WTC11 (cell line): ENCODE measurements at regions not wholly inside any gene's neighbourhood (a gene's known extent, or its start where the extent isn't known, plus 50 kb on each side); places are given as distances from the start of the nearest gene placed in this dataset.

ENCODE experiments used
- ATAC-seq: fragments of 200-7000 bp; cut with Tn5 transposase; 2 replicates; pipeline ENCODE4 v1.10.0; 2021; ENCODE audit warnings: mild to moderate bottlenecking, moderate library complexity
- CTCF ChIA-PET: fragments of 300-600 bp; sonication (Branson Sonifier 250); formaldehyde crosslinking; loops from one replicate; lab custom pipeline; 2021; ENCODE audit warnings: antibody characterized with exemption; lab: Charles Lee
- POLR2A ChIA-PET: fragments of 350-600 bp; sonication (Branson Sonifier 250); formaldehyde crosslinking; loops from one replicate; lab custom pipeline; 2021; ENCODE audit warnings: antibody characterized with exemption; lab: Charles Lee
- DNase-seq: peaks from one replicate; pipeline ENCODE4 v3.0.0; 2021; ENCODE audit warnings: low spot score
- H3K27ac Mint-ChIP-seq: 2 replicates; pipeline ENCODE4 v1.8.0; 2021; ENCODE audit warnings: mixed read lengths
- H3K27me3 Mint-ChIP-seq: 2 replicates; pipeline ENCODE4 v1.8.0; 2021; ENCODE audit warnings: low read depth, mild to moderate bottlenecking, moderate library complexity, mixed read lengths
- H3K36me3 Mint-ChIP-seq: 2 replicates; pipeline ENCODE4 v1.8.0; 2021; ENCODE audit warnings: mixed read lengths
- H3K4me1 Mint-ChIP-seq: 2 replicates; pipeline ENCODE4 v1.8.0; 2022; ENCODE audit warnings: mixed read lengths
- H3K4me3 Mint-ChIP-seq: 2 replicates; pipeline ENCODE4 v1.8.0; 2021; ENCODE audit warnings: mild to moderate bottlenecking, moderate library complexity, mixed read lengths
- H3K9me3 Mint-ChIP-seq: 2 replicates; pipeline ENCODE4 v1.8.0; 2021; ENCODE audit warnings: mixed read lengths
- ATF1 ChIP-seq: sonication (generic); formaldehyde crosslinking; IDR thresholded peaks from 2 replicates; pipeline ENCODE4 v1.8.1; 2023; ENCODE audit warnings: mild to moderate bottlenecking, moderate library complexity, missing genetic modification reagents
- CREB1 ChIP-seq: sonication (generic); formaldehyde crosslinking; IDR thresholded peaks from 2 replicates; pipeline ENCODE4 v1.8.0; 2023; ENCODE audit warnings: mild to moderate bottlenecking, missing genetic modification reagents
- E2F1 ChIP-seq: sonication (generic); formaldehyde crosslinking; IDR thresholded peaks from 2 replicates; pipeline ENCODE4 v1.8.0; 2022; ENCODE audit warnings: mild to moderate bottlenecking, missing genetic modification reagents
- FOXJ3 ChIP-seq: sonication (generic); formaldehyde crosslinking; IDR thresholded peaks from 2 replicates; pipeline ENCODE4 v1.9.0; 2021; ENCODE audit warnings: missing genetic modification reagents, mild to moderate bottlenecking, borderline replicate concordance
- FOXK1 ChIP-seq: sonication (generic); formaldehyde crosslinking; IDR thresholded peaks from 2 replicates; pipeline ENCODE4 v1.8.0; 2022; ENCODE audit warnings: mild to moderate bottlenecking, moderate library complexity, missing genetic modification reagents
- GABPB1 ChIP-seq: sonication (generic); formaldehyde crosslinking; IDR thresholded peaks from 2 replicates; pipeline ENCODE4 v1.8.1; 2023; ENCODE audit warnings: mild to moderate bottlenecking, missing genetic modification reagents
- HMGA2 ChIP-seq: fragments of 250-450 bp; sonication (Bioruptor Pico); IDR thresholded peaks from 2 replicates; pipeline ENCODE4 v1.4.0; 2021; ENCODE audit warnings: mild to moderate bottlenecking, moderate library complexity
- NFATC4 ChIP-seq: fragments of 250-450 bp; sonication (Bioruptor Pico); IDR thresholded peaks from 2 replicates; pipeline ENCODE4 v1.9.0; 2021; ENCODE audit warnings: mild to moderate bottlenecking
- RELA ChIP-seq: sonication (generic); formaldehyde crosslinking; IDR thresholded peaks from 2 replicates; pipeline ENCODE4 v1.8.1; 2022; ENCODE audit warnings: missing genetic modification reagents, mild to moderate bottlenecking, borderline replicate concordance
- ZNF138 ChIP-seq: sonication (generic); formaldehyde crosslinking; conservative IDR thresholded peaks from 2 replicates; pipeline ENCODE4 v1.8.1; 2022; ENCODE audit warnings: mild to moderate bottlenecking, moderate library complexity, missing genetic modification reagents
- TF ChIP-seq, protein P1 (sequence below): sonication (generic); formaldehyde crosslinking; IDR thresholded peaks from 2 replicates; pipeline ENCODE4 v1.8.0; 2022; ENCODE audit warnings: mild to moderate bottlenecking, missing genetic modification reagents
- TF ChIP-seq, protein P2 (sequence below): fragments of 250-450 bp; sonication (Bioruptor Pico); IDR thresholded peaks from 2 replicates; pipeline ENCODE4 v1.9.0; 2021; ENCODE audit warnings: mild to moderate bottlenecking
- TF ChIP-seq, protein P3 (sequence below): fragments of 250-450 bp; sonication (Bioruptor Pico); IDR thresholded peaks from 2 replicates; pipeline ENCODE4 v1.8.0; 2021; ENCODE audit warnings: mild to moderate bottlenecking
- TF ChIP-seq, protein P4 (sequence below): sonication (generic); formaldehyde crosslinking; IDR thresholded peaks from 2 replicates; pipeline ENCODE4 v1.8.1; 2022; ENCODE audit warnings: missing genetic modification reagents, borderline replicate concordance
- TF ChIP-seq, protein P5 (sequence below): fragments of 250-450 bp; sonication (Bioruptor Pico); IDR thresholded peaks from 2 replicates; pipeline ENCODE4 v1.9.0; 2021; ENCODE audit warnings: moderate library complexity, mild to moderate bottlenecking, inconsistent platforms, borderline replicate concordance
- TF ChIP-seq, protein P6 (sequence below): sonication (generic); formaldehyde crosslinking; IDR thresholded peaks from 2 replicates; pipeline ENCODE4 v1.8.0; 2022; ENCODE audit warnings: missing genetic modification reagents

GRCh38 chr3:16059711-16060357 lies 114.6 kb upstream of the GALNT15 start (continued):
- TF ChIP-seq E2F1 (CRISPR knock-in tag): no peak
- TF ChIP-seq, protein P1, sequence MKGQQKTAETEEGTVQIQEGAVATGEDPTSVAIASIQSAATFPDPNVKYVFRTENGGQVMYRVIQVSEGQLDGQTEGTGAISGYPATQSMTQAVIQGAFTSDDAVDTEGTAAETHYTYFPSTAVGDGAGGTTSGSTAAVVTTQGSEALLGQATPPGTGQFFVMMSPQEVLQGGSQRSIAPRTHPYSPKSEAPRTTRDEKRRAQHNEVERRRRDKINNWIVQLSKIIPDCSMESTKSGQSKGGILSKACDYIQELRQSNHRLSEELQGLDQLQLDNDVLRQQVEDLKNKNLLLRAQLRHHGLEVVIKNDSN (CRISPR knock-in tag): no peak
- no peak for TF ChIP-seq FOXJ3
- TF ChIP-seq, protein P2, sequence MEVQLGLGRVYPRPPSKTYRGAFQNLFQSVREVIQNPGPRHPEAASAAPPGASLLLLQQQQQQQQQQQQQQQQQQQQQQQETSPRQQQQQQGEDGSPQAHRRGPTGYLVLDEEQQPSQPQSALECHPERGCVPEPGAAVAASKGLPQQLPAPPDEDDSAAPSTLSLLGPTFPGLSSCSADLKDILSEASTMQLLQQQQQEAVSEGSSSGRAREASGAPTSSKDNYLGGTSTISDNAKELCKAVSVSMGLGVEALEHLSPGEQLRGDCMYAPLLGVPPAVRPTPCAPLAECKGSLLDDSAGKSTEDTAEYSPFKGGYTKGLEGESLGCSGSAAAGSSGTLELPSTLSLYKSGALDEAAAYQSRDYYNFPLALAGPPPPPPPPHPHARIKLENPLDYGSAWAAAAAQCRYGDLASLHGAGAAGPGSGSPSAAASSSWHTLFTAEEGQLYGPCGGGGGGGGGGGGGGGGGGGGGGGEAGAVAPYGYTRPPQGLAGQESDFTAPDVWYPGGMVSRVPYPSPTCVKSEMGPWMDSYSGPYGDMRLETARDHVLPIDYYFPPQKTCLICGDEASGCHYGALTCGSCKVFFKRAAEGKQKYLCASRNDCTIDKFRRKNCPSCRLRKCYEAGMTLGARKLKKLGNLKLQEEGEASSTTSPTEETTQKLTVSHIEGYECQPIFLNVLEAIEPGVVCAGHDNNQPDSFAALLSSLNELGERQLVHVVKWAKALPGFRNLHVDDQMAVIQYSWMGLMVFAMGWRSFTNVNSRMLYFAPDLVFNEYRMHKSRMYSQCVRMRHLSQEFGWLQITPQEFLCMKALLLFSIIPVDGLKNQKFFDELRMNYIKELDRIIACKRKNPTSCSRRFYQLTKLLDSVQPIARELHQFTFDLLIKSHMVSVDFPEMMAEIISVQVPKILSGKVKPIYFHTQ: no peak
- TF ChIP-seq, all 79 proteins: peak for 0

DNA sequence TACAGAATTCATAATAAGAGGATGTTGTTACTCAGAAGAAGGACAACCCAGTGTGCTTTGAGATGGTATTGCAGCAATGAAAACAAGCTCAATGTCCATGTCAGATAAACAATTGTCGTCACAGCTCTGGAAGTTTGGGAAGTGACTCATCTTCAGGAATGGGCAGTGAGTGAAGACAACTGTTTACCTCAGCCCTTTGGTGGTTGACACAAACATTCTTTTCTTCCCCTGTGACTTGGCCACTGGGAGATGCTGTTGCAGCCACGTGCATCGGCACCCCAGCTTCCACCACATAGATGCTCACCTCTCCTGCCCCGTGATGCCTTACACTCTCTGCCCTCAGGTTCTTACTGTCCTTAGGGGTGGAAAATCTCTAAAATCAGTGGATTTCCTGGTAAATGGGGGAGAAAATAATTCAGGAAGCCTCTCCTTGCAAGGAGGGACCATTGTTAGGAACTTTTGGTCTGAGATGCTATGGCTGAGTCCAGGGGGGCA lies 114.1 kb upstream of the GALNT15 start:
- no peak overlapping the region for H3K27ac Mint-ChIP-seq
- TF ChIP-seq GABPB1 (CRISPR knock-in tag) (peak; percentile 85), ZNF138 (CRISPR knock-in tag) (no peak)
- TF ChIP-seq, all 79 proteins: peak for 1
- Mint-ChIP-seq H3K4me3 (no peak overlapping the region), H3K36me3 (no peaks in the 10 kb centered on the region), H3K9me3 (no peaks in the 10 kb centered on the region; the same call in 1 of the 2 replicates), H3K27me3 (peaks cover 4% of the 10 kb centered on the region; the same call in 1 of the 2 replicates), H3K4me1 (peaks cover 4% of the 10 kb centered on the region)
- DNase-seq: no peak
- peak; percentile 43 for ATAC-seq
- ChIA-PET CTCF (interaction anchor here (1.7 kb wide), 1 partner anchor 118 kb away, joined by 10 read pairs; no protein-coding TSS in a partner anchor), POLR2A (interaction anchor here (0.6 kb wide), 1 partner anchor 60 kb away, joined by 3 read pairs; no protein-coding TSS in a partner anchor)

- ATAC-seq: no peak
- H3K36me3 Mint-ChIP-seq: no peaks in the 10 kb centered on the region
- no peaks in the 10 kb centered on the region; the same call in 1 of the 2 replicates for H3K9me3 Mint-ChIP-seq
- DNase-seq: no peak
- H3K4me3 Mint-ChIP-seq: no peak overlapping the region
- ChIA-PET POLR2A (interaction anchor here (0.6 kb wide), 1 partner anchor 60 kb away, joined by 3 read pairs; no protein-coding TSS in a partner anchor), CTCF (interaction anchor here (1.7 kb wide), 1 partner anchor 117 kb away, joined by 10 read pairs; no protein-coding TSS in a partner anchor)
- peaks cover 4% of the 10 kb centered on the region; the same call in 1 of the 2 replicates for H3K27me3 Mint-ChIP-seq
- no peak overlapping the region for H3K27ac Mint-ChIP-seq
- H3K4me1 Mint-ChIP-seq: no peaks in the 10 kb centered on the region
- no peak for TF ChIP-seq CREB1 (CRISPR knock-in tag)
Measured at GRCh38 chr3:16060945-16061344, 113.5 kb upstream of the GALNT15 start.

- ChIA-PET CTCF (interaction anchor here (1.7 kb wide), 1 partner anchor 117 kb away, joined by 10 read pairs; no protein-coding TSS in a partner anchor), POLR2A (no interaction called here)
- Mint-ChIP-seq H3K27me3 (peaks cover 4% of the 10 kb centered on the region; the same call in 1 of the 2 replicates), H3K4me1 (no peaks in the 10 kb centered on the region), H3K36me3 (no peaks in the 10 kb centered on the region), H3K4me3 (no peak overlapping the region), H3K9me3 (no peaks in the 10 kb centered on the region; the same call in 1 of the 2 replicates), H3K27ac (no peak overlapping the region)
- no peak for DNase-seq
- no peak for ATAC-seq
- TF ChIP-seq HMGA2 (CRISPR knock-in tag) (no peak), ATF1 (no peak), RELA (CRISPR knock-in tag) (no peak), FOXK1 (CRISPR knock-in tag) (no peak), NFATC4 (CRISPR knock-in tag) (no peak)
- TF ChIP-seq, protein P3, sequence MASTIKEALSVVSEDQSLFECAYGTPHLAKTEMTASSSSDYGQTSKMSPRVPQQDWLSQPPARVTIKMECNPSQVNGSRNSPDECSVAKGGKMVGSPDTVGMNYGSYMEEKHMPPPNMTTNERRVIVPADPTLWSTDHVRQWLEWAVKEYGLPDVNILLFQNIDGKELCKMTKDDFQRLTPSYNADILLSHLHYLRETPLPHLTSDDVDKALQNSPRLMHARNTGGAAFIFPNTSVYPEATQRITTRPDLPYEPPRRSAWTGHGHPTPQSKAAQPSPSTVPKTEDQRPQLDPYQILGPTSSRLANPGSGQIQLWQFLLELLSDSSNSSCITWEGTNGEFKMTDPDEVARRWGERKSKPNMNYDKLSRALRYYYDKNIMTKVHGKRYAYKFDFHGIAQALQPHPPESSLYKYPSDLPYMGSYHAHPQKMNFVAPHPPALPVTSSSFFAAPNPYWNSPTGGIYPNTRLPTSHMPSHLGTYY (CRISPR knock-in tag): no peak
- TF ChIP-seq, protein P4, sequence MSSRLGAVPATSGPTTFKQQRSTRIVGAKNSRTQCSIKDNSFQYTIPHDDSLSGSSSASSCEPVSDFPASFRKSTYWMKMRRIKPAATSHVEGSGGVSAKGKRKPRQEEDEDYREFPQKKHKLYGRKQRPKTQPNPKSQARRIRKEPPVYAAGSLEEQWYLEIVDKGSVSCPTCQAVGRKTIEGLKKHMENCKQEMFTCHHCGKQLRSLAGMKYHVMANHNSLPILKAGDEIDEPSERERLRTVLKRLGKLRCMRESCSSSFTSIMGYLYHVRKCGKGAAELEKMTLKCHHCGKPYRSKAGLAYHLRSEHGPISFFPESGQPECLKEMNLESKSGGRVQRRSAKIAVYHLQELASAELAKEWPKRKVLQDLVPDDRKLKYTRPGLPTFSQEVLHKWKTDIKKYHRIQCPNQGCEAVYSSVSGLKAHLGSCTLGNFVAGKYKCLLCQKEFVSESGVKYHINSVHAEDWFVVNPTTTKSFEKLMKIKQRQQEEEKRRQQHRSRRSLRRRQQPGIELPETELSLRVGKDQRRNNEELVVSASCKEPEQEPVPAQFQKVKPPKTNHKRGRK (CRISPR knock-in tag): no peak
- TF ChIP-seq, protein P5, sequence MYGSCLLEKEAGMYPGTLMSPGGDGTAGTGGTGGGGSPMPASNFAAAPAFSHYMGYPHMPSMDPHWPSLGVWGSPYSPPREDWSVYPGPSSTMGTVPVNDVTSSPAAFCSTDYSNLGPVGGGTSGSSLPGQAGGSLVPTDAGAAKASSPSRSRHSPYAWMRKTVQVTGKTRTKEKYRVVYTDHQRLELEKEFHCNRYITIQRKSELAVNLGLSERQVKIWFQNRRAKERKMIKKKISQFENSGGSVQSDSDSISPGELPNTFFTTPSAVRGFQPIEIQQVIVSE: no peak
- TF ChIP-seq, protein P6, sequence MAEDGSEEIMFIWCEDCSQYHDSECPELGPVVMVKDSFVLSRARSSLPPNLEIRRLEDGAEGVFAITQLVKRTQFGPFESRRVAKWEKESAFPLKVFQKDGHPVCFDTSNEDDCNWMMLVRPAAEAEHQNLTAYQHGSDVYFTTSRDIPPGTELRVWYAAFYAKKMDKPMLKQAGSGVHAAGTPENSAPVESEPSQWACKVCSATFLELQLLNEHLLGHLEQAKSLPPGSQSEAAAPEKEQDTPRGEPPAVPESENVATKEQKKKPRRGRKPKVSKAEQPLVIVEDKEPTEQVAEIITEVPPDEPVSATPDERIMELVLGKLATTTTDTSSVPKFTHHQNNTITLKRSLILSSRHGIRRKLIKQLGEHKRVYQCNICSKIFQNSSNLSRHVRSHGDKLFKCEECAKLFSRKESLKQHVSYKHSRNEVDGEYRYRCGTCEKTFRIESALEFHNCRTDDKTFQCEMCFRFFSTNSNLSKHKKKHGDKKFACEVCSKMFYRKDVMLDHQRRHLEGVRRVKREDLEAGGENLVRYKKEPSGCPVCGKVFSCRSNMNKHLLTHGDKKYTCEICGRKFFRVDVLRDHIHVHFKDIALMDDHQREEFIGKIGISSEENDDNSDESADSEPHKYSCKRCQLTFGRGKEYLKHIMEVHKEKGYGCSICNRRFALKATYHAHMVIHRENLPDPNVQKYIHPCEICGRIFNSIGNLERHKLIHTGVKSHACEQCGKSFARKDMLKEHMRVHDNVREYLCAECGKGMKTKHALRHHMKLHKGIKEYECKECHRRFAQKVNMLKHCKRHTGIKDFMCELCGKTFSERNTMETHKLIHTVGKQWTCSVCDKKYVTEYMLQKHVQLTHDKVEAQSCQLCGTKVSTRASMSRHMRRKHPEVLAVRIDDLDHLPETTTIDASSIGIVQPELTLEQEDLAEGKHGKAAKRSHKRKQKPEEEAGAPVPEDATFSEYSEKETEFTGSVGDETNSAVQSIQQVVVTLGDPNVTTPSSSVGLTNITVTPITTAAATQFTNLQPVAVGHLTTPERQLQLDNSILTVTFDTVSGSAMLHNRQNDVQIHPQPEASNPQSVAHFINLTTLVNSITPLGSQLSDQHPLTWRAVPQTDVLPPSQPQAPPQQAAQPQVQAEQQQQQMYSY: no peak
Measured at GRCh38 chr3:16061491-16061890, 113.0 kb upstream of the GALNT15 start.
